KMS-11 (cell line): ENCODE measurements at regions not wholly inside any gene's neighbourhood (a gene's known extent, or its start where the extent isn't known, plus 50 kb on each side); places are given as distances from the start of the nearest gene placed in this dataset.

Experiments used
- H2AFZ ChIP-seq: fragments of 200-600 bp; sonication (generic); 2 replicates; pipeline ENCODE4 v1.6.1; 2016; ENCODE audit warnings: antibody characterized with exemption, mixed run types, low read depth
- H3K27ac ChIP-seq: fragments of 200-600 bp; sonication (generic); 2 replicates; pipeline ENCODE4 v1.6.1; 2016; ENCODE audit warnings: mild to moderate bottlenecking, mixed run types
- H3K27me3 ChIP-seq: fragments of 200-600 bp; sonication (generic); 2 replicates; pipeline ENCODE4 v1.6.1; 2017; ENCODE audit warnings: mild to moderate bottlenecking, low read depth, mixed run types, moderate library complexity; ENCODE audit not compliant: insufficient read depth
- H3K36me3 ChIP-seq: fragments of 200-600 bp; sonication (generic); 2 replicates; pipeline ENCODE4 v1.6.1; 2017; ENCODE audit warnings: mild to moderate bottlenecking, mixed run types; ENCODE audit not compliant: insufficient read depth
- H3K4me1 ChIP-seq: fragments of 200-600 bp; sonication (generic); 2 replicates; pipeline ENCODE4 v1.6.1; 2016; ENCODE audit warnings: mild to moderate bottlenecking, low read depth, mixed run types; ENCODE audit not compliant: poor library complexity, severe bottlenecking
- H3K4me2 ChIP-seq: fragments of 200-600 bp; sonication (generic); 2 replicates; pipeline ENCODE4 v1.7.0; 2016; ENCODE audit warnings: mild to moderate bottlenecking, mixed run types
- H3K4me3 ChIP-seq: fragments of 200-600 bp; sonication (generic); IDR thresholded peaks from 2 replicates; pipeline ENCODE4 v1.6.1; 2017; ENCODE audit warnings: low read depth, low read length, mixed read lengths; ENCODE audit not compliant: insufficient read depth
- H3K79me2 ChIP-seq: fragments of 200-600 bp; sonication (generic); 2 replicates; pipeline ENCODE4 v1.6.1; 2016; ENCODE audit warnings: low read depth, mixed run types; ENCODE audit not compliant: insufficient read depth
- H3K9ac ChIP-seq: fragments of 200-600 bp; sonication (generic); 2 replicates; pipeline ENCODE4 v1.6.1; 2016; ENCODE audit warnings: mild to moderate bottlenecking, mixed run types
- H4K20me1 ChIP-seq: fragments of 200-600 bp; sonication (generic); 2 replicates; pipeline ENCODE4 v1.6.1; 2016; ENCODE audit warnings: mild to moderate bottlenecking, mixed run types; ENCODE audit not compliant: insufficient read depth
- TF ChIP-seq, protein P1 (sequence below): fragments of 200-600 bp; sonication (generic); conservative IDR thresholded peaks from 2 replicates; pipeline ENCODE4 v1.6.1; 2017; ENCODE audit warnings: low read depth, mild to moderate bottlenecking, antibody characterized with exemption, low read length, moderate library complexity, mixed read lengths

- TF ChIP-seq, protein P1, sequence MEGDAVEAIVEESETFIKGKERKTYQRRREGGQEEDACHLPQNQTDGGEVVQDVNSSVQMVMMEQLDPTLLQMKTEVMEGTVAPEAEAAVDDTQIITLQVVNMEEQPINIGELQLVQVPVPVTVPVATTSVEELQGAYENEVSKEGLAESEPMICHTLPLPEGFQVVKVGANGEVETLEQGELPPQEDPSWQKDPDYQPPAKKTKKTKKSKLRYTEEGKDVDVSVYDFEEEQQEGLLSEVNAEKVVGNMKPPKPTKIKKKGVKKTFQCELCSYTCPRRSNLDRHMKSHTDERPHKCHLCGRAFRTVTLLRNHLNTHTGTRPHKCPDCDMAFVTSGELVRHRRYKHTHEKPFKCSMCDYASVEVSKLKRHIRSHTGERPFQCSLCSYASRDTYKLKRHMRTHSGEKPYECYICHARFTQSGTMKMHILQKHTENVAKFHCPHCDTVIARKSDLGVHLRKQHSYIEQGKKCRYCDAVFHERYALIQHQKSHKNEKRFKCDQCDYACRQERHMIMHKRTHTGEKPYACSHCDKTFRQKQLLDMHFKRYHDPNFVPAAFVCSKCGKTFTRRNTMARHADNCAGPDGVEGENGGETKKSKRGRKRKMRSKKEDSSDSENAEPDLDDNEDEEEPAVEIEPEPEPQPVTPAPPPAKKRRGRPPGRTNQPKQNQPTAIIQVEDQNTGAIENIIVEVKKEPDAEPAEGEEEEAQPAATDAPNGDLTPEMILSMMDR: no peak
- Histone ChIP-seq H3K27ac (no peak overlapping the region), H3K4me3 (no peak overlapping the region), H3K4me1 (no peaks in the 10 kb centered on the region), H3K79me2 (no peaks in the 10 kb centered on the region), H3K36me3 (no peaks in the 10 kb centered on the region), H2AFZ (no peak overlapping the region), H3K4me2 (no peak overlapping the region), H3K9ac (no peak overlapping the region), H3K27me3 (no peaks in the 10 kb centered on the region), H4K20me1 (no peaks in the 10 kb centered on the region)
These were observed 102.1 kb upstream of the SLC5A12 start for GRCh38 chr11:26823963-26824362.

GRCh38 chr11:26827567-26828081 is 105.8 kb upstream of the SLC5A12 start:
- Histone ChIP-seq H3K36me3 (no peaks in the 10 kb centered on the region), H3K27ac (no peak overlapping the region), H3K9ac (no peak overlapping the region), H3K4me3 (no peak overlapping the region), H2AFZ (no peak overlapping the region), H3K4me1 (no peaks in the 10 kb centered on the region), H3K79me2 (no peaks in the 10 kb centered on the region), H3K27me3 (no peaks in the 10 kb centered on the region), H3K4me2 (no peak overlapping the region), H4K20me1 (no peaks in the 10 kb centered on the region)
- TF ChIP-seq, protein P1: no peak

DNA sequence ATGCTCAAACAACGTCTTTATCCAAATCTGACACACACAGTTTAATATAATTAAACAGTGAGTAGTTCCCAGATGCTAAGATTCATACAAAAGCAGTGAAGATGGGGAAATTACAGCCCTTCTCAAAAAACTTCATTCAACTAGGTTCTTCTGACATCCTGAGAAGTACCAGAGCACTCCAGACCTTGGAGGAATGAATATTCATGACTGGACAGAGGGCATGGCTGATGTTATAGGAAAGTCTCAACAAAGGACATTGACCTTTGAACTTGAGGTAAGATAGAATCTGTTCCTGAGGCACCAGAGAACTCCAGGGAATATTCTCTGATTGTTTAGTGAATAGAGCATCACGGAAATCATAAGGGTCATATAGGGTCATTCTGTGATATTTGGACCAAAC is 106.4 kb upstream of the SLC5A12 start:
- Histone ChIP-seq H2AFZ (no peak overlapping the region), H4K20me1 (no peaks in the 10 kb centered on the region), H3K27me3 (no peaks in the 10 kb centered on the region), H3K79me2 (no peaks in the 10 kb centered on the region), H3K36me3 (no peaks in the 10 kb centered on the region), H3K4me1 (no peaks in the 10 kb centered on the region), H3K9ac (no peak overlapping the region), H3K4me3 (no peak overlapping the region), H3K27ac (no peak overlapping the region), H3K4me2 (no peak overlapping the region)
- TF ChIP-seq, protein P1: no peak

GRCh38 chr11:26830218-26830617 is 108.4 kb upstream of the SLC5A12 start:
- Histone ChIP-seq H3K4me1 (no peaks in the 10 kb centered on the region), H3K4me2 (no peak overlapping the region), H4K20me1 (no peaks in the 10 kb centered on the region), H3K9ac (no peak overlapping the region), H3K27me3 (no peaks in the 10 kb centered on the region), H3K27ac (no peak overlapping the region), H3K79me2 (no peaks in the 10 kb centered on the region), H3K36me3 (no peaks in the 10 kb centered on the region), H3K4me3 (no peak overlapping the region), H2AFZ (no peak overlapping the region)
- TF ChIP-seq, protein P1: no peak
